GM12878 (cell line): ENCODE measurements at regions not wholly inside any gene's neighbourhood (a gene's known extent, or its start where the extent isn't known, plus 50 kb on each side); places are given as distances from the start of the nearest gene placed in this dataset.

Experiments
- ATAC-seq: fragments of 200-7000 bp; cut with Tn5 transposase; 3 replicates; pipeline ENCODE4 v1.9.1; 2020; ENCODE audit warnings: mild to moderate bottlenecking, moderate library complexity
- BruUV-seq: library from RNA; stranded (reverse); fragments of 400-500 nt; replicated peaks from 2 replicates; lab custom pipeline; 2021; lab: Mats Ljungman, UMichigan
- CTCF ChIA-PET: fragments of 300-600 bp; sonication (Branson Sonifier 250); formaldehyde crosslinking; extraction: SDS; loops from one replicate; lab custom pipeline; 2021; ENCODE audit warnings: inconsistent platforms; lab: Yijun Ruan, JAX
- POLR2A ChIA-PET: fragments of 350-600 bp; formaldehyde crosslinking; extraction: SDS; loops from one replicate; lab custom pipeline; 2021; ENCODE audit warnings: inconsistent platforms; lab: Charles Lee
- RAD21 ChIA-PET: fragments of 300-600 bp; sonication (Branson Sonifier 250); formaldehyde crosslinking; loops from one replicate; lab custom pipeline; 2023; ENCODE audit warnings: antibody characterized with exemption; ENCODE audit not compliant: unreplicated experiment; lab: Charles Lee
- SMC1A ChIA-PET: fragments of 300-600 bp; sonication (Branson Sonifier 250); formaldehyde crosslinking; loops from one replicate; lab custom pipeline; 2023; ENCODE audit not compliant: unreplicated experiment, uncharacterized antibody; lab: Charles Lee
- DNase-seq: peaks from one replicate; pipeline ENCODE4 v3.0.0-alpha.2; 2011; ENCODE audit warnings: low read depth, low spot score
- FAIRE-seq: peaks from 3 replicates; lab custom pipeline; 2011; peaks lifted over from hg19 to GRCh38; lab: Jason Lieb, UNC
- H2AFZ ChIP-seq: 2 replicates; pipeline ENCODE4 v1.6.0; 2011; ENCODE audit warnings: low read depth, low read length, control low read depth; ENCODE audit not compliant: control insufficient read depth
- H3K27ac ChIP-seq: 2 replicates; pipeline ENCODE4 v1.5.1; 2011; ENCODE audit warnings: control low read depth; ENCODE audit not compliant: control insufficient read depth, insufficient read depth
- H3K27me3 ChIP-seq, 2 experiments: replicated peaks in 1 of 2; 2 replicates each; pipeline versions ENCODE4 v1.6.0 to v1.6.1; 2011; ENCODE audit warnings: low read length in 1 of 2; ENCODE audit not compliant: control insufficient read depth in 2 of 2, insufficient read depth in 2 of 2
- H3K36me3 ChIP-seq, 2 experiments: 2 replicates each; pipeline ENCODE4 v1.5.1; 2011; ENCODE audit warnings: low read length in 1 of 2; ENCODE audit not compliant: control insufficient read depth in 2 of 2, insufficient read depth in 2 of 2
- H3K4me1 ChIP-seq: 2 replicates; pipeline ENCODE4 v1.6.1; 2011; ENCODE audit warnings: mild to moderate bottlenecking, low read length, moderate library complexity, mixed read lengths; ENCODE audit not compliant: control insufficient read depth, insufficient read depth
- H3K4me2 ChIP-seq: 2 replicates; pipeline ENCODE4 v1.6.0; 2011; ENCODE audit warnings: control low read depth; ENCODE audit not compliant: control insufficient read depth, insufficient read depth
- H3K4me3 ChIP-seq: fragments of 200-600 bp; sonication (generic); 2 replicates; pipeline ENCODE4 v1.5.1; 2016
- H3K79me2 ChIP-seq: 2 replicates; pipeline ENCODE4 v1.6.0; 2011; ENCODE audit warnings: low read length; ENCODE audit not compliant: control insufficient read depth, insufficient read depth
- H3K9ac ChIP-seq: 2 replicates; pipeline ENCODE4 v1.8.0; 2011; ENCODE audit warnings: low read length, control low read depth, mixed read lengths; ENCODE audit not compliant: control insufficient read depth, insufficient read depth
- H3K9me3 ChIP-seq: replicated peaks from 3 replicates; pipeline ENCODE4 v1.5.1; 2011; ENCODE audit warnings: mild to moderate bottlenecking, low read length; ENCODE audit not compliant: control insufficient read depth, insufficient read depth
- H4K20me1 ChIP-seq: 2 replicates; pipeline ENCODE4 v1.6.0; 2011; ENCODE audit not compliant: control insufficient read depth, insufficient read depth
- CREM ChIP-seq: IDR thresholded peaks from 2 replicates; pipeline ENCODE4 v1.6.1; 2014; ENCODE audit warnings: antibody characterized with exemption, low read depth
- CTCF ChIP-seq, 3 experiments: IDR thresholded peaks in 2 of 3; conservative IDR thresholded peaks in 1 of 3; 2 replicates each; pipeline ENCODE4 v1.5.1; 2011; ENCODE audit warnings: low read depth in 3 of 3, low read length in 3 of 3, mild to moderate bottlenecking in 3 of 3, control low read depth in 2 of 3, moderate library complexity in 2 of 3, inconsistent platforms in 1 of 3, mixed read lengths in 1 of 3; ENCODE audit not compliant: control insufficient read depth in 2 of 3, insufficient read depth in 1 of 3; ENCODE audit errors: extremely low read depth in 1 of 3
- E2F4 ChIP-seq: IDR thresholded peaks from 2 replicates; pipeline ENCODE4 v1.6.1; 2012; ENCODE audit warnings: low read depth, low read length, improper control_type of control experiment
- NBN ChIP-seq: fragments of 450-650 bp; IDR thresholded peaks from 2 replicates; pipeline ENCODE4 v1.6.1; 2016
- RBBP5 ChIP-seq: fragments of 200-600 bp; sonication (generic); conservative IDR thresholded peaks from 2 replicates; pipeline ENCODE4 v1.6.1; 2016
- STAT1 ChIP-seq: fragments of 450-650 bp; conservative IDR thresholded peaks from 2 replicates; pipeline ENCODE4 v1.6.1; 2014; ENCODE audit warnings: antibody characterized with exemption, mild to moderate bottlenecking
- TARDBP ChIP-seq: IDR thresholded peaks from 2 replicates; pipeline ENCODE4 v1.6.1; 2016; ENCODE audit warnings: borderline replicate concordance
- ZNF622 ChIP-seq: fragments of 450-650 bp; IDR thresholded peaks from 2 replicates; pipeline ENCODE4 v1.6.1; 2017; ENCODE audit warnings: mild to moderate bottlenecking, inconsistent platforms
- WGBS: methylation state at CpG from one replicate; pipeline ENCODE4 v1.1.6; 2016; ENCODE audit warnings: low lambda C conversion rate; ENCODE audit not compliant: insufficient replicate concordance, insufficient coverage; ENCODE audit errors: missing lambda C conversion rate; 5-methylcytosine and 5-hydroxymethylcytosine counted together
- in situ Hi-C: fragments of 300-500 bp; cut with MboI; formaldehyde crosslinking; loops from 9 replicates; pipeline ENCODE4 v1.14.3; 2018; ENCODE audit warnings: mixed read lengths
- intact Hi-C: fragments of 100-400 bp; cut with micrococcal nuclease; formaldehyde crosslinking; loops from one replicate; pipeline ENCODE4 v1.14.2; 2022; ENCODE audit not compliant: unreplicated experiment

DNA sequence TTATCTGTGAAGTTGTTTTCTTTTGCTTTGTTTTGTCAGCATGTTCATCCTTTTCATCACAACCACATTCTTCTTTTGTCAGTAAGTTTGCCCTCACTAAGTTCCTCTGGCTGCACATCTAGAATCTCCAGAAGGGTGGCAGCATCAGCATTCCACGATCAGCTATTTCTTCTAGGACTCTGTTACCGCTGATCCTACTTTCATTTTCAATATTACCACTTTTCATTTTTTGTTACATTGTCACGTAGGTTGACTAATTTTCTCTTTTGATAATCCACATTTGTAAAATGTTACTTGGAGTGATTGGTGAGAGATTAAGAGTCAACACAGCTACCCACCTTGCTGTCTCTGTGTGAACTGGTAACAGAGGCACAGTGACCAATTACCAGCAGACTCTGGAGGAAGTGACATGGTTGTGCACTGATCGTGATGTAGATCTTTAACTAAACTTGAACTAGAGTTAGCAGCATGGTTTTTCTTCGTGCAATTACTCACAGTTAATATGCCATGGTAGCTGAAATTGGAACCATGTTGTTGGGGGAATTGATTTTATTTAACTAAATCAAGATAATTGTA lies 307.9 kb upstream of the SLC35B3 start:
- WGBS, result 0% methylated on average over 5 of the region's 5 CpGs
- H3K36me3 ChIP-seq, result no peaks in the 10 kb centered on the region
- BruUV-seq, result no TSS peak
- H3K4me3 ChIP-seq, result peak overlapping the region; percentile 40; the same call in 1 of the 2 replicates
- intact Hi-C loops, result no loop called here
- ATAC-seq, result peak; percentile 66
- DNase-seq, result no peak
- ChIA-PET SMC1A (interaction anchor here (0.6 to 1.4 kb wide), 4 partner anchors 11 to 114 kb away, joined by 3 to 4 read pairs (median 3); no protein-coding TSS in a partner anchor), CTCF (interaction anchor here (0.7 to 1.3 kb wide), 5 partner anchors 9 to 1686 kb away, joined by 3 read pairs; no protein-coding TSS in a partner anchor), POLR2A (no interaction called here), RAD21 (no interaction called here)
- H3K4me2 ChIP-seq, result peak overlapping the region; percentile 21; the same call in 1 of the 2 replicates
- no peaks in the 10 kb centered on the region for H3K27me3 ChIP-seq
- no peaks in the 10 kb centered on the region for H3K79me2 ChIP-seq
- no peak overlapping the region for H3K27ac ChIP-seq
- peak; percentile 82 for FAIRE-seq
- no peaks in the 10 kb centered on the region for H3K4me1 ChIP-seq
- peak overlapping the region; percentile 25 for H2AFZ ChIP-seq
- H3K9me3 ChIP-seq, result no peaks in the 10 kb centered on the region
- no peak overlapping the region for H3K9ac ChIP-seq
- H4K20me1 ChIP-seq, result no peaks in the 10 kb centered on the region
- in situ Hi-C loops, result no loop called here
- TF ChIP-seq RBBP5, result no peak
- peak in 2 of 3 experiments; percentile 4 to 15; a peak in 2 of 6 replicates for TF ChIP-seq CTCF (IDR thresholded peaks at IDR 0.05 in 2 of 3, conservative IDR thresholded peaks at IDR 0.05 in 1 of 3; ENCODE audit: control insufficient read depth in 2 of 3, extremely low read depth in 1 of 3, insufficient read depth in 1 of 3, low read depth in 3 of 3, low read length in 3 of 3)
- no peak for TF ChIP-seq CREM
- TF ChIP-seq NBN, result no peak
- no peak for TF ChIP-seq ZNF622
- no peak for TF ChIP-seq TARDBP
- TF ChIP-seq STAT1, result no peak
- no peak for TF ChIP-seq E2F4
- TF ChIP-seq, all 136 proteins: peak for 1
